NT2/D1 (cell line): ENCODE measurements at regions not wholly inside any gene's neighbourhood (a gene's known extent, or its start where the extent isn't known, plus 50 kb on each side); places are given as distances from the start of the nearest gene placed in this dataset.

ENCODE experiments used
- SUZ12 ChIP-seq: IDR thresholded peaks from 2 replicates; pipeline ENCODE4 v1.6.1; 2011; ENCODE audit not compliant: insufficient read length, insufficient read depth; ENCODE audit errors: extremely low read depth
- YY1 ChIP-seq: IDR thresholded peaks from 2 replicates; pipeline ENCODE4 v1.6.1; 2011; ENCODE audit not compliant: insufficient read length, insufficient read depth
- ZNF274 ChIP-seq: IDR thresholded peaks from 2 replicates; pipeline ENCODE4 v1.6.1; 2011; ENCODE audit warnings: mild to moderate bottlenecking, low read depth, low read length

GRCh38 chr3:72585966-72586365, 262.3 kb downstream of the SHQ1 start:
- no peak for TF ChIP-seq ZNF274
- TF ChIP-seq YY1, result no peak
- TF ChIP-seq SUZ12, result no peak
